Neural progenitor cell (in vitro differentiated cells): ENCODE measurements at regions not wholly inside any gene's neighbourhood (a gene's known extent, or its start where the extent isn't known, plus 50 kb on each side); places are given as distances from the start of the nearest gene placed in this dataset.

Experiments used
- CTCF ChIP-seq: fragments of 200-600 bp; sonication (generic); IDR thresholded peaks from 2 replicates; pipeline ENCODE4 v1.5.1; 2017; ENCODE audit warnings: antibody characterized with exemption, mild to moderate bottlenecking
- EZH2 ChIP-seq: fragments of 200-600 bp; sonication (generic); IDR thresholded peaks from 2 replicates; pipeline ENCODE4 v1.6.1; 2017; ENCODE audit warnings: antibody characterized with exemption, mild to moderate bottlenecking, moderate library complexity

GRCh38 chr18:1425679-1426078 lies 521.0 kb downstream of the ADCYAP1 start:
- no peak for TF ChIP-seq EZH2
- TF ChIP-seq CTCF: no peak
